Heart right ventricle (tissue), 16 donors: ENCODE measurements at regions not wholly inside any gene's neighbourhood (a gene's known extent, or its start where the extent isn't known, plus 50 kb on each side); places are given as distances from the start of the nearest gene placed in this dataset.

Source experiments
- ATAC-seq, 8 donors: fragments of 200-7000 bp; cut with Tn5 transposase; one replicate each; pipeline ENCODE4 v1.9.1; 2020; ENCODE audit warnings: mild to moderate bottlenecking in 8 of 8, moderate library complexity in 8 of 8, moderate number of reproducible peaks in 1 of 8
- DNase-seq, 2 donors: peaks; one replicate each; pipeline ENCODE4 v3.0.0-alpha.2; 2020
- H3K27ac ChIP-seq, 10 donors: fragments of 200-600 bp; sonication (generic) in 2 of 10; one replicate each; pipeline versions ENCODE4 v1.5.0 to v1.8.0; 2020 to 2022; ENCODE audit warnings: mild to moderate bottlenecking in 3 of 10
- H3K27me3 ChIP-seq, 7 donors: fragments of 200-600 bp; one replicate each; pipeline ENCODE4 v1.8.0; 2021 to 2022; ENCODE audit warnings: mild to moderate bottlenecking in 2 of 7
- H3K36me3 ChIP-seq, 9 donors: fragments of 200-600 bp; sonication (generic) in 1 of 9; one replicate each; pipeline versions ENCODE4 v1.5.0 to v1.8.0; 2020 to 2022; ENCODE audit warnings: mild to moderate bottlenecking in 2 of 9
- H3K4me1 ChIP-seq, 9 donors: fragments of 200-600 bp; sonication (generic) in 1 of 9; one replicate each; pipeline versions ENCODE4 v1.5.0 to v1.8.0; 2020 to 2022; ENCODE audit warnings: mild to moderate bottlenecking in 4 of 9
- H3K4me3 ChIP-seq, 10 donors: fragments of 200-600 bp; sonication (generic) in 2 of 10; one replicate each; pipeline versions ENCODE4 v1.5.0 to v1.8.0; 2020 to 2022; ENCODE audit warnings: mild to moderate bottlenecking in 7 of 10, moderate library complexity in 2 of 10
- H3K9me3 ChIP-seq, 11 donors: fragments of 200-600 bp in 10 of 11; sonication (generic) in 2 of 11; one replicate each; pipeline versions ENCODE4 v1.5.0 to v1.8.0; 2013 to 2022; ENCODE audit warnings: mild to moderate bottlenecking in 2 of 11, control low read depth in 1 of 11, moderate library complexity in 1 of 11
- CTCF ChIP-seq, 9 donors: fragments of 200-600 bp; sonication (generic) in 2 of 9; IDR thresholded peaks; one replicate each; pipeline versions ENCODE4 v1.5.0 to v1.8.0; 2021 to 2022; ENCODE audit warnings: antibody characterized with exemption in 9 of 9, mild to moderate bottlenecking in 5 of 9, moderate library complexity in 1 of 9
- WGBS, 2 donors: extraction: QIAGEN DNeasy Blood & Tissue Kit; methylation state at CpG; one replicate each; pipeline ENCODE4 v1.1.7; 2013; ENCODE audit warnings: inconsistent platforms in 1 of 2; 5-methylcytosine and 5-hydroxymethylcytosine counted together
- intact Hi-C, 10 donors: fragments of 100-400 bp; cut with DNase I; formaldehyde crosslinking; loops; one replicate each; pipeline versions ENCODE4 v1.11.1 to v1.14.2; 2022
- donor health status: Arrhythmogenic right ventricular cardiomyopathy.
- donor health status: ischemic (EF 13 %, LVEDD 7.1; RV severe dilation, severe dysfunction).
- donor health status: healthy with polysubstance abuse.
- donor health status: DM: no; HTN: yes; CAD: no.
- donor health status: DM: no; HTN: no; CAD: no.
- donor health status: ischemic (EF 25% LVEDD 6.9; RV normal size, moderate dysfunction).
- donor health status: ischemic (EF 25% LVEDD 5.7; RV mildly dilated, moderate dysfunction).
- donor health status: healthy.
- donor health status: DM: yes; HTN: yes; CAD: no.
- donor health status: Ischemic cardiomyopathy.
- donor health status: ischemic (EF 35%, LVEDD 5.7; RV mildly dilated, moderate dysfunction).
- donor health status: nonischemic (EF 11% LVEDD 7.7; RV severe dilation, severe dysfunction).
- donor health status: DM: yes; HTN: yes; CAD: no.
- donor health status: PGD.
- donor health status: ischemic (EF 29% LVEDD 5.4; RV normal size, mild dysfunction).
- donor health status: nonischemic (EF 23%, LVEDD 6.1; RV moderate dilation, normal function).

GRCh38 chr3:177484926-177485325, 287.6 kb upstream of the TBL1XR1 start:
- Histone ChIP-seq H3K36me3 (no peaks in the 10 kb centered on the region), H3K4me1 (peaks cover 0 to 22% (median 0%) of the 10 kb centered on the region in 9 donors), H3K27me3 (no peaks in the 10 kb centered on the region), H3K27ac (no peak overlapping the region), H3K4me3 (no peak overlapping the region), H3K9me3 (peaks cover 0 to 15% (median 0%) of the 10 kb centered on the region in 11 donors)
- DNase-seq (no peak), ATAC-seq (no peak)
- no peak for TF ChIP-seq CTCF (IDR thresholded peaks at IDR 0.05)
- intact Hi-C loops = no loop called here
- WGBS, 2 donors = 98 to 99% methylated on average over 2 of the region's 2 CpGs

DNA sequence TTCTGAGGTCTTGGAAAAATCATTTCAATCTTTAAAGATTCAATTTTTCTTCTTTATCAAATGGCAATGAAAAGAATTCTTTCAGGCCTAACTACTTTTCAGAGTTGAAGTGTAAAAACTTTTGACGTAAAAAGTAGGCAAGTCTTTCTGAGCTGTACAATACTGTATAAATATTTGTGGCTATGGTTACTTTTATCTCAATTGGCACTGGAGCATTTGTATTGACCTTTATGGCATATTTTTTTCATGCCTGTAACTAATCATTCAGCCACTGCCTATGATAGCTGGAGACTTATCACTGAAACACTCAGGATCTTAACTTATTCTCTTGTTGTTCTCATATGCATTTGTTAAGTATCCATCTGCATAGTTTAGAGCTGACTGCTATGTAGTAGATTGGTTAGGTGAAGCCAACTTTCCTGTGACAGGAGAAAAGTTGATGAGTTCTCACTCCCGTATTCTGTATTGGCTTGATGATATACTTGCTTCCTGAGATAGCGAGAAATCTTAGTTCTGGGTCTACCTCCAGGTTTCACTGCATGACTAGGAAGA, 290.4 kb upstream of the TBL1XR1 start:
- Histone ChIP-seq H3K4me3 (no peak overlapping the region), H3K4me1 (peaks cover 0 to 40% (median 17%) of the 10 kb centered on the region in 9 donors), H3K27me3 (no peaks in the 10 kb centered on the region), H3K27ac (no peak overlapping the region), H3K36me3 (no peaks in the 10 kb centered on the region), H3K9me3 (peaks cover 0 to 15% (median 0%) of the 10 kb centered on the region in 11 donors)
- peak in 3 of 8 donors; percentile 17 to 81 (median 51) for ATAC-seq
- no peak for DNase-seq
- intact Hi-C loops = no loop called here
- TF ChIP-seq CTCF (IDR thresholded peaks at IDR 0.05) = no peak
- 57 to 71% methylated on average over 3 of the region's 3 CpGs for WGBS, 2 donors

- no peak for DNase-seq
- Histone ChIP-seq H3K36me3 (no peaks in the 10 kb centered on the region), H3K9me3 (peaks cover 0 to 15% (median 0%) of the 10 kb centered on the region in 11 donors), H3K4me1 (peaks cover 0 to 30% (median 17%) of the 10 kb centered on the region in 9 donors), H3K27ac (no peak overlapping the region), H3K27me3 (no peaks in the 10 kb centered on the region), H3K4me3 (no peak overlapping the region)
- intact Hi-C loops = no loop called here
- no peak for ATAC-seq
- 57 to 60% methylated on average over 2 of the region's 2 CpGs for WGBS, 2 donors
- TF ChIP-seq CTCF (IDR thresholded peaks at IDR 0.05) = no peak
These were observed 291.5 kb upstream of the TBL1XR1 start for GRCh38 chr3:177488740-177489139.

GRCh38 chr3:177490626-177491025, 293.3 kb upstream of the TBL1XR1 start:
- peak in 2 of 8 donors; percentile 4 to 27 for ATAC-seq
- Histone ChIP-seq H3K27me3 (no peaks in the 10 kb centered on the region), H3K36me3 (no peaks in the 10 kb centered on the region), H3K4me3 (no peak overlapping the region), H3K27ac (peak overlapping the region in 4 of 10 donors; percentile 10 to 49 (median 48)), H3K4me1 (peaks cover 0 to 30% (median 17%) of the 10 kb centered on the region in 9 donors), H3K9me3 (peaks cover 0 to 6% (median 0%) of the 10 kb centered on the region in 11 donors)
- intact Hi-C loops = loop anchor here in 1 of 10 donors (10.0 kb wide), 1 partner anchor 126 kb away; no protein-coding TSS in a partner anchor
- 60 to 62% methylated on average over 3 of the region's 3 CpGs for WGBS, 2 donors
- no peak for TF ChIP-seq CTCF (IDR thresholded peaks at IDR 0.05)
- DNase-seq = no peak
